Loucy (cell line): ENCODE measurements at regions not wholly inside any gene's neighbourhood (a gene's known extent, or its start where the extent isn't known, plus 50 kb on each side); places are given as distances from the start of the nearest gene placed in this dataset.

Source experiments
- EZH2phosphoT487 ChIP-seq: fragments of 200-600 bp; IDR thresholded peaks from 2 replicates; pipeline ENCODE4 v1.6.1; 2018; ENCODE audit warnings: antibody characterized with exemption, mild to moderate bottlenecking, moderate library complexity, borderline replicate concordance
- TF ChIP-seq, protein P1 (sequence below): fragments of 200-600 bp; sonication (generic); conservative IDR thresholded peaks from 2 replicates; pipeline ENCODE4 v1.5.1; 2014; ENCODE audit warnings: mild to moderate bottlenecking, antibody characterized with exemption, low read length

DNA sequence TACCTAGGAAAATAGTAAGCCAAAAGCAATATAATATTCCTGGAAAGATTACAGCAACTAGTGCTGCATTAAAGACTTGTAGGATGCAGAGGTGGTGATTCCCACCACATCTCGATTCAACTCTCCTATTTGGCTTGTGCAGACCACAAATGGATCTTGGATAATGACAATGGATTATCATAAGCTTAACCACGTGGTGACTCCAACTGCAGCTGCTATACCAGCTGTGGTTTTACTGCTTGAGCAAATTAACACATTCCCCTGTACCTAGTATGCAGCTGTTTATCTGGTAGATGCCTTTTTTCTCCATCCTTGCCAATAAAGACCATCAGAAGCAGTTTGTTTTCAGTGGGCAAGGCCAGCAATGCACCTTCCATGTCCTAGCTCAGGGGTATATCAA lies 542.7 kb upstream of the ADGRL4 start:
- TF ChIP-seq EZH2phosphoT487, result no peak
- TF ChIP-seq, protein P1, sequence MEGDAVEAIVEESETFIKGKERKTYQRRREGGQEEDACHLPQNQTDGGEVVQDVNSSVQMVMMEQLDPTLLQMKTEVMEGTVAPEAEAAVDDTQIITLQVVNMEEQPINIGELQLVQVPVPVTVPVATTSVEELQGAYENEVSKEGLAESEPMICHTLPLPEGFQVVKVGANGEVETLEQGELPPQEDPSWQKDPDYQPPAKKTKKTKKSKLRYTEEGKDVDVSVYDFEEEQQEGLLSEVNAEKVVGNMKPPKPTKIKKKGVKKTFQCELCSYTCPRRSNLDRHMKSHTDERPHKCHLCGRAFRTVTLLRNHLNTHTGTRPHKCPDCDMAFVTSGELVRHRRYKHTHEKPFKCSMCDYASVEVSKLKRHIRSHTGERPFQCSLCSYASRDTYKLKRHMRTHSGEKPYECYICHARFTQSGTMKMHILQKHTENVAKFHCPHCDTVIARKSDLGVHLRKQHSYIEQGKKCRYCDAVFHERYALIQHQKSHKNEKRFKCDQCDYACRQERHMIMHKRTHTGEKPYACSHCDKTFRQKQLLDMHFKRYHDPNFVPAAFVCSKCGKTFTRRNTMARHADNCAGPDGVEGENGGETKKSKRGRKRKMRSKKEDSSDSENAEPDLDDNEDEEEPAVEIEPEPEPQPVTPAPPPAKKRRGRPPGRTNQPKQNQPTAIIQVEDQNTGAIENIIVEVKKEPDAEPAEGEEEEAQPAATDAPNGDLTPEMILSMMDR, result no peak
